ENCODE measurements at regions not wholly inside any gene's neighbourhood (a gene's known extent, or its start where the extent isn't known, plus 50 kb on each side); places are given as distances from the start of the nearest gene placed in this dataset.

- TF ChIP-seq CTCF (conservative IDR thresholded peaks at IDR 0.05 in 1 of 2, IDR thresholded peaks at IDR 0.05 in 1 of 2; ENCODE audit: low read depth in 1 of 2, low read length in 2 of 2) (no peak), EZH2 (IDR thresholded peaks at IDR 0.05; ENCODE audit: low read length, missing control alignments) (no peak)
These were observed 64.0 kb upstream of the FOXN2 start for GRCh38 chr2:48250474-48250844.
